Esophagus muscularis mucosa (tissue), 4 donors: ENCODE measurements at regions not wholly inside any gene's neighbourhood (a gene's known extent, or its start where the extent isn't known, plus 50 kb on each side); places are given as distances from the start of the nearest gene placed in this dataset.

Experiments
- DNase-seq: peaks from one replicate; pipeline ENCODE4 v3.0.0-alpha.2; 2017; ENCODE audit errors: extremely low spot score
- H3K27ac ChIP-seq, 4 donors: fragments of 200-600 bp; sonication (generic); replicated peaks in 1 of 4; 1 replicate in 3 of 4; 2 replicates in 1 of 4; pipeline ENCODE4 v1.5.1; 2016 to 2019; ENCODE audit warnings: mild to moderate bottlenecking in 1 of 4
- H3K27me3 ChIP-seq, 4 donors: fragments of 200-600 bp; sonication (generic); one replicate each; pipeline versions ENCODE4 v1.5.1 to v1.6.0; 2016 to 2019
- H3K36me3 ChIP-seq, 4 donors: fragments of 200-600 bp; sonication (generic); one replicate each; pipeline ENCODE4 v1.5.1; 2016 to 2019
- H3K4me1 ChIP-seq, 4 donors: fragments of 200-600 bp; sonication (generic); one replicate each; pipeline ENCODE4 v1.5.1; 2016 to 2019
- H3K4me3 ChIP-seq, 4 donors: fragments of 200-600 bp; sonication (generic); 1 replicate in 2 of 4; 2 replicates in 2 of 4; pipeline ENCODE4 v1.5.1; 2016 to 2019; ENCODE audit warnings: mild to moderate bottlenecking in 4 of 4, moderate library complexity in 1 of 4
- H3K9me3 ChIP-seq, 4 donors: fragments of 200-600 bp; sonication (generic); 1 replicate in 3 of 4; 2 replicates in 1 of 4; pipeline ENCODE4 v1.5.1; 2016 to 2019
- EP300 ChIP-seq: sonication (generic); formaldehyde crosslinking; IDR thresholded peaks from one replicate; pipeline ENCODE4 v1.6.1; 2017; ENCODE audit warnings: antibody characterized with exemption
- POLR2A ChIP-seq: fragments of 450-650 bp; IDR thresholded peaks from one replicate; pipeline ENCODE4 v1.6.1; 2017; ENCODE audit warnings: antibody characterized with exemption, moderate library complexity, mild to moderate bottlenecking, low read depth
- POLR2AphosphoS5 ChIP-seq, 2 donors: sonication (generic); formaldehyde crosslinking; IDR thresholded peaks; one replicate each; pipeline ENCODE4 v1.6.1; 2017; ENCODE audit warnings: antibody characterized with exemption in 2 of 2
- WGBS: methylation state at CpG from one replicate; pipeline ENCODE4 v1.1.5; 2018; 5-methylcytosine and 5-hydroxymethylcytosine counted together
- intact Hi-C: fragments of 100-400 bp; cut with DNase I; formaldehyde crosslinking; loops from one replicate; pipeline ENCODE4 v1.15.1; 2023
- TF ChIP-seq, protein P1 (sequence below), 3 experiments: fragments of 200-600 bp in 2 of 3; fragments of 450-650 bp in 1 of 3; sonication (generic) in 2 of 3; IDR thresholded peaks; one replicate each; pipeline ENCODE4 v1.5.1; 2017 to 2019; ENCODE audit warnings: antibody characterized with exemption in 3 of 3, mild to moderate bottlenecking in 2 of 3, moderate library complexity in 1 of 3

DNA sequence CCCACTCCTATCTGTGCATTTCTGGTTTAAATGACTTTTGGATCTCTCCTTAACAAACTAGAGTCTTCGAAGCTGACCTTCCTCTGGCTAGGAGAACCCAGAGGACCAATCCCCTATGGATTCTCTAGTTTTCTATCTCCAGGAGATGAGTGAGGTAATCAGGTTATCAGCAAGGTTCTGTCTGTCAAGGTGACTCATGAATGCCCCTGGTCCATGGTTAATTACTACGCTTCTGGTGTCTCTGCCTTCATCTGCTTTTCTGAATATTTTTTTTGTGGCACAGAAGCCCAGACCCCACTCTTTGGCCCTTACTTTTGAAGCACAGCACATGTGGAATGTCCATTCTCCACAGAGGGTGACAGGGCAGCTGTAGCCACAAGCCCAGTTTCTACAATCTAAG lies 897.9 kb upstream of the KLHL29 start:
- Histone ChIP-seq H3K9me3 (no peaks in the 10 kb centered on the region), H3K36me3 (no peaks in the 10 kb centered on the region), H3K27me3 (no peaks in the 10 kb centered on the region), H3K4me3 (no peak overlapping the region), H3K27ac (no peak overlapping the region), H3K4me1 (no peaks in the 10 kb centered on the region)
- WGBS = 87% methylated on average over 2 of the region's 2 CpGs
- no peak for DNase-seq
- TF ChIP-seq, protein P1, sequence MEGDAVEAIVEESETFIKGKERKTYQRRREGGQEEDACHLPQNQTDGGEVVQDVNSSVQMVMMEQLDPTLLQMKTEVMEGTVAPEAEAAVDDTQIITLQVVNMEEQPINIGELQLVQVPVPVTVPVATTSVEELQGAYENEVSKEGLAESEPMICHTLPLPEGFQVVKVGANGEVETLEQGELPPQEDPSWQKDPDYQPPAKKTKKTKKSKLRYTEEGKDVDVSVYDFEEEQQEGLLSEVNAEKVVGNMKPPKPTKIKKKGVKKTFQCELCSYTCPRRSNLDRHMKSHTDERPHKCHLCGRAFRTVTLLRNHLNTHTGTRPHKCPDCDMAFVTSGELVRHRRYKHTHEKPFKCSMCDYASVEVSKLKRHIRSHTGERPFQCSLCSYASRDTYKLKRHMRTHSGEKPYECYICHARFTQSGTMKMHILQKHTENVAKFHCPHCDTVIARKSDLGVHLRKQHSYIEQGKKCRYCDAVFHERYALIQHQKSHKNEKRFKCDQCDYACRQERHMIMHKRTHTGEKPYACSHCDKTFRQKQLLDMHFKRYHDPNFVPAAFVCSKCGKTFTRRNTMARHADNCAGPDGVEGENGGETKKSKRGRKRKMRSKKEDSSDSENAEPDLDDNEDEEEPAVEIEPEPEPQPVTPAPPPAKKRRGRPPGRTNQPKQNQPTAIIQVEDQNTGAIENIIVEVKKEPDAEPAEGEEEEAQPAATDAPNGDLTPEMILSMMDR (IDR thresholded peaks at IDR 0.05) = no peak
- TF ChIP-seq EP300 = no peak
- TF ChIP-seq POLR2A = no peak
- no peak for TF ChIP-seq POLR2AphosphoS5 (IDR thresholded peaks at IDR 0.05)
- intact Hi-C loops = no loop called here

- H3K4me1 ChIP-seq = no peaks in the 10 kb centered on the region
- no peaks in the 10 kb centered on the region for H3K36me3 ChIP-seq
- H3K9me3 ChIP-seq = no peaks in the 10 kb centered on the region
- 61% methylated on average over 3 of the region's 3 CpGs for WGBS
- DNase-seq = no peak
- no peak overlapping the region for H3K4me3 ChIP-seq
- H3K27ac ChIP-seq = no peak overlapping the region
- H3K27me3 ChIP-seq = no peaks in the 10 kb centered on the region
- no peak for TF ChIP-seq POLR2AphosphoS5 (IDR thresholded peaks at IDR 0.05)
- TF ChIP-seq POLR2A = no peak
- TF ChIP-seq, protein P1 (IDR thresholded peaks at IDR 0.05) = no peak
- TF ChIP-seq EP300 = no peak
- intact Hi-C loops = no loop called here
Measured at GRCh38 chr2:22487541-22487940, 897.4 kb upstream of the KLHL29 start.

GRCh38 chr2:22491442-22491841 lies 893.5 kb upstream of the KLHL29 start:
- H3K27me3 ChIP-seq = no peaks in the 10 kb centered on the region
- H3K4me3 ChIP-seq = no peak overlapping the region
- no peak for DNase-seq
- no peaks in the 10 kb centered on the region for H3K9me3 ChIP-seq
- H3K36me3 ChIP-seq = no peaks in the 10 kb centered on the region
- no peaks in the 10 kb centered on the region for H3K4me1 ChIP-seq
- TF ChIP-seq EP300 = no peak
- TF ChIP-seq, protein P1 (IDR thresholded peaks at IDR 0.05) = no peak
- TF ChIP-seq POLR2A = no peak
- TF ChIP-seq POLR2AphosphoS5 (IDR thresholded peaks at IDR 0.05) = no peak
- no peak overlapping the region for H3K27ac ChIP-seq
- 44% methylated on average over 5 of the region's 5 CpGs for WGBS
- intact Hi-C loops = no loop called here

DNA sequence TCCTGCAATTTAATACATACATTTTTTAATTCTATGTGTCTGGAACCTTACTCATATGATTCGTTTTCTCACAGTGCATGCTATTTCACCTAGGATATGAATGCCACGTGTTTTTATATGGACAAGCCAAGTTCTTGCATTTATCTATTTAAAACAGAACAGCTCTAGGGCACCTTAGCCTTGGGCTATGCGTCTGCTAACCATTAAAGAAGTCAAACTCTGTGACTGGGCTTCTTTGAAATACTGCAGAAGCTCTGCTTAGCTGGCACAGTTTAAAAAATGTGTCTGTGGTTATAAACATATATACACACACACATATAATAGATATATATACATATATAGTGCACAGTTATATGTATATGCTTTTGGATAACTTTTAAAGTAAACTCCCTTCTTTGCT lies 890.8 kb upstream of the KLHL29 start:
- no peaks in the 10 kb centered on the region for H3K9me3 ChIP-seq
- no peak overlapping the region for H3K27ac ChIP-seq
- H3K27me3 ChIP-seq = no peaks in the 10 kb centered on the region
- intact Hi-C loops = no loop called here
- DNase-seq = no peak
- TF ChIP-seq POLR2A (no peak), POLR2AphosphoS5 (IDR thresholded peaks at IDR 0.05) (no peak), EP300 (no peak)
- TF ChIP-seq, protein P1 (IDR thresholded peaks at IDR 0.05) = no peak
- no peak overlapping the region for H3K4me3 ChIP-seq
- WGBS = 61% methylated on average over 3 of the region's 3 CpGs
- H3K4me1 ChIP-seq = peaks cover 0 to 5% (median 0%) of the 10 kb centered on the region in 4 donors
- no peaks in the 10 kb centered on the region for H3K36me3 ChIP-seq

GRCh38 chr2:22497064-22497463 lies 887.9 kb upstream of the KLHL29 start:
- peaks cover 0 to 20% (median 9%) of the 10 kb centered on the region in 4 donors for H3K4me1 ChIP-seq
- WGBS = 82% methylated on average over 1 of the region's 1 CpG
- intact Hi-C loops = no loop called here
- H3K27me3 ChIP-seq = no peaks in the 10 kb centered on the region
- no peaks in the 10 kb centered on the region for H3K36me3 ChIP-seq
- H3K27ac ChIP-seq = no peak overlapping the region
- TF ChIP-seq POLR2AphosphoS5 (IDR thresholded peaks at IDR 0.05) = no peak
- TF ChIP-seq POLR2A = no peak
- TF ChIP-seq EP300 = no peak
- H3K9me3 ChIP-seq = no peaks in the 10 kb centered on the region
- DNase-seq = no peak
- no peak overlapping the region for H3K4me3 ChIP-seq
